OCI-LY3 (cell line): ENCODE measurements at regions not wholly inside any gene's neighbourhood (a gene's known extent, or its start where the extent isn't known, plus 50 kb on each side); places are given as distances from the start of the nearest gene placed in this dataset.

ENCODE experiments used
- H2AFZ ChIP-seq: fragments of 200-600, 300-600 bp; shearing (Covaris generic); 2 replicates; pipeline ENCODE4 v1.6.0; 2014; ENCODE audit warnings: antibody characterized with exemption, low read depth, low read length
- H3K27ac ChIP-seq: fragments of 200-600, 300-600 bp; sonication (generic); 2 replicates; pipeline ENCODE4 v1.5.1; 2014; ENCODE audit warnings: mild to moderate bottlenecking, low read length, moderate library complexity, mixed read lengths
- H3K27me3 ChIP-seq: fragments of 200-600, 300-600 bp; sonication (generic); 2 replicates; pipeline ENCODE4 v1.6.1; 2014; ENCODE audit warnings: low read depth, low read length, mixed read lengths
- H3K36me3 ChIP-seq: fragments of 200-600, 300-600 bp; sonication (generic); replicated peaks from 2 replicates; pipeline ENCODE3; 2014; ENCODE audit warnings: low read depth, low read length, mixed read lengths
- H3K4me1 ChIP-seq: fragments of 300-600, 200-600 bp; sonication (generic); 2 replicates; pipeline ENCODE4 v1.6.1; 2014; ENCODE audit warnings: low read length, mixed read lengths
- H3K4me2 ChIP-seq: fragments of 200-600, 300-600 bp; sonication (generic); 2 replicates; pipeline ENCODE4 v1.6.1; 2014; ENCODE audit warnings: low read length, mixed read lengths
- H3K4me3 ChIP-seq: fragments of 300-600, 200-600 bp; sonication (generic); 2 replicates; pipeline ENCODE4 v1.5.1; 2014; ENCODE audit warnings: antibody characterized with exemption, mild to moderate bottlenecking, low read length, moderate library complexity
- H3K79me2 ChIP-seq: fragments of 300-600, 200-600 bp; shearing (Covaris generic); 2 replicates; pipeline ENCODE4 v1.6.1; 2014; ENCODE audit warnings: mild to moderate bottlenecking, low read length, mixed read lengths
- H3K9ac ChIP-seq: fragments of 300-600, 200-600 bp; shearing (Covaris generic); 2 replicates; pipeline ENCODE4 v1.6.0; 2014; ENCODE audit warnings: mild to moderate bottlenecking, low read length, moderate library complexity
- H3K9me3 ChIP-seq: fragments of 200-600, 300-600 bp; shearing (Covaris generic); 2 replicates; pipeline ENCODE4 v1.6.1; 2014; ENCODE audit warnings: low read length, mixed read lengths; ENCODE audit not compliant: insufficient read depth
- H4K20me1 ChIP-seq: fragments of 200-600, 300-600 bp; sonication (generic); 2 replicates; pipeline ENCODE4 v1.6.1; 2016; ENCODE audit warnings: low read length, mixed read lengths; ENCODE audit not compliant: insufficient read depth
- EZH2phosphoT487 ChIP-seq: fragments of 200-600 bp; shearing (Covaris generic); IDR thresholded peaks from 2 replicates; pipeline ENCODE4 v1.6.1; 2018; ENCODE audit warnings: antibody characterized with exemption, mixed run types, low read depth
- TF ChIP-seq, protein P1 (sequence below): fragments of 200-600, 300-600 bp; sonication (generic); IDR thresholded peaks from 2 replicates; pipeline ENCODE4 v1.5.1; 2014; ENCODE audit warnings: antibody characterized with exemption, low read length, low read depth

DNA sequence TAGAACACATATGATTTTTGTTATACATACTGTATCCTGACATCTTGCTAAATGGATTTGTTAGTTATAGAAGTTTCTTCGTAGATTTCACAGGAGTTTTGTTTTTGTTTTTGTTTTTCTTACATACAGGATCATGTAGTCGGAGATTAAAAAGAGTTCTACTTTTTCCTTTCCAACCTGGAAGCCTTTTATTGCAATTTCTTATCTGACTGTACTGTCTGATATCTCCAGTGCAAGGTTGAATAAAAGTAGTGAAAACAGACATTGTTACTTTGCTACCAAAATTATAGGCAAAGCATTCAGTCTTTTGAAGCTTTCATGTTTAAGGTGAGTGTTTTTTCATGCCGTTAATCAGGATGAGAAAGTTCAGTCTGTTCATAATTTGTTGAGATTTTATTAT is 117.4 kb upstream of the PRSS3 start:
- Histone ChIP-seq H3K9me3 (no peaks in the 10 kb centered on the region), H3K79me2 (no peaks in the 10 kb centered on the region), H3K36me3 (no peaks in the 10 kb centered on the region), H4K20me1 (no peaks in the 10 kb centered on the region), H3K9ac (no peak overlapping the region), H3K4me3 (no peak overlapping the region), H3K4me1 (no peaks in the 10 kb centered on the region), H3K4me2 (no peak overlapping the region), H2AFZ (no peak overlapping the region), H3K27me3 (peaks cover 8% of the 10 kb centered on the region; the same call in 1 of the 2 replicates), H3K27ac (no peak overlapping the region)
- TF ChIP-seq, protein P1, sequence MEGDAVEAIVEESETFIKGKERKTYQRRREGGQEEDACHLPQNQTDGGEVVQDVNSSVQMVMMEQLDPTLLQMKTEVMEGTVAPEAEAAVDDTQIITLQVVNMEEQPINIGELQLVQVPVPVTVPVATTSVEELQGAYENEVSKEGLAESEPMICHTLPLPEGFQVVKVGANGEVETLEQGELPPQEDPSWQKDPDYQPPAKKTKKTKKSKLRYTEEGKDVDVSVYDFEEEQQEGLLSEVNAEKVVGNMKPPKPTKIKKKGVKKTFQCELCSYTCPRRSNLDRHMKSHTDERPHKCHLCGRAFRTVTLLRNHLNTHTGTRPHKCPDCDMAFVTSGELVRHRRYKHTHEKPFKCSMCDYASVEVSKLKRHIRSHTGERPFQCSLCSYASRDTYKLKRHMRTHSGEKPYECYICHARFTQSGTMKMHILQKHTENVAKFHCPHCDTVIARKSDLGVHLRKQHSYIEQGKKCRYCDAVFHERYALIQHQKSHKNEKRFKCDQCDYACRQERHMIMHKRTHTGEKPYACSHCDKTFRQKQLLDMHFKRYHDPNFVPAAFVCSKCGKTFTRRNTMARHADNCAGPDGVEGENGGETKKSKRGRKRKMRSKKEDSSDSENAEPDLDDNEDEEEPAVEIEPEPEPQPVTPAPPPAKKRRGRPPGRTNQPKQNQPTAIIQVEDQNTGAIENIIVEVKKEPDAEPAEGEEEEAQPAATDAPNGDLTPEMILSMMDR, result no peak
- no peak for TF ChIP-seq EZH2phosphoT487

DNA sequence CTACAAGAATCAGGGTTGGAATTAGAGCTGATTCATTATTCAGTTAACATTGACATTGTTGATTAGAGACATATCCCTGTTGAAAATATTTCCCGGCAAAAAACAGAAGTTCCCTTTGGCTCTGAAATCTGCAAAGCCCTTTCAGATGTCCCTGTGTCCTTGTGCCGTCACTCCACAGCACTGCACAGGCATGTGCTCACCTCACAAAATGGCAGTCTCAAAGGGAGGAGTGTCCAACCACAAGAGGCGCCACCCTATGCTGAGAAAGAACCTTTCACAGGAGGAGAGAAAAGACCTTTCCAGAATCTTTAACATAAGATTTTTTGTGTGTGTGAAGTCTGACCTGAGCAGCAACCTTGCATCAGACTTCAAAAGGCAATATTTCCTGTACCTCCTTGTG is 112.8 kb upstream of the PRSS3 start:
- TF ChIP-seq, protein P1, result no peak
- TF ChIP-seq EZH2phosphoT487, result no peak
- Histone ChIP-seq H3K4me3 (no peak overlapping the region), H3K36me3 (no peaks in the 10 kb centered on the region), H4K20me1 (no peaks in the 10 kb centered on the region), H3K9ac (no peak overlapping the region), H3K4me1 (no peaks in the 10 kb centered on the region), H3K4me2 (no peak overlapping the region), H2AFZ (no peak overlapping the region), H3K27ac (no peak overlapping the region), H3K79me2 (no peaks in the 10 kb centered on the region), H3K27me3 (peaks cover 8% of the 10 kb centered on the region; the same call in 1 of the 2 replicates), H3K9me3 (no peaks in the 10 kb centered on the region)

DNA sequence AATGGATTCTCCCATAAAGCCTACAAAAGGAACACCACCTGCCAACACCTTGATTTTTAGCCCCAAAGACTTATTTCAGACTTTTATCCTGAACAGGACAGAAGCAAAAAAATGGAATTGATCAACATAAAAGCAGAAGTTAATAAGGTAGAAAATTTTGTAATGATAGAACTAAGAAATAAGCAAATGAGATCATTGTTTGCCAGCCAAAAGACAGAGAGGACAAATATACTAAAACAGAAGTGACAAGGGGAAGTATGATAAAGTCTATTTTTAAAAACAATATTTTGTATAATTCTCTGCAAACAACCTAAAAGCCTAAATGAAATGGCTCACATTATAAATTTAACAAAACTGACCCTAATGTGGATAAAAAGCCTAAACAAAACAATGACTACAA is 110.5 kb upstream of the PRSS3 start:
- no peaks in the 10 kb centered on the region for H4K20me1 ChIP-seq
- H3K9ac ChIP-seq, result no peak overlapping the region
- H3K4me3 ChIP-seq, result no peak overlapping the region
- H3K4me2 ChIP-seq, result no peak overlapping the region
- no peaks in the 10 kb centered on the region for H3K36me3 ChIP-seq
- H2AFZ ChIP-seq, result no peak overlapping the region
- no peaks in the 10 kb centered on the region for H3K79me2 ChIP-seq
- TF ChIP-seq EZH2phosphoT487, result no peak
- TF ChIP-seq, protein P1, result no peak
- H3K9me3 ChIP-seq, result no peaks in the 10 kb centered on the region
- no peak overlapping the region for H3K27ac ChIP-seq
- H3K27me3 ChIP-seq, result peaks cover 6% of the 10 kb centered on the region; the same call in 1 of the 2 replicates
- no peaks in the 10 kb centered on the region for H3K4me1 ChIP-seq

DNA sequence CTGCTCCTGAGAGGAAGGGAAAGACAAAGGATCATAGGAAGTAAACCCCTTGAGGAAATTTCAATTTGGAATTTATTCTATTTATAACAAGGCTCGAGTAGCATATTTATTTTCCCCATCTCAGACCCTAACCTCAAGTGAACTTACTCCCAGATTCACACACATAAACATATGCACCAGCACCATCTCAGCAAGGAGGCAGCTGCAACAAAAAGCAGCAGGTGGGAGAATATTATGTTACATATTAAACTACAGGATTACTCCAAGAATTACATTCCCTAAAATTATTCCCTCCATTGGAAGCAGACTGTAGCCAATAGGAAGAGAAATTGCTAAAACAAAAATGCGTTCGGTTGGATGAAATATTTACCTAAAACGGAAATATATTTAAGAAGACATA is 108.4 kb upstream of the PRSS3 start:
- H3K27me3 ChIP-seq, result 0 out of 2 replicates have a peak, but pooled peaks cover 5% of the 10 kb centered on the region
- no peak overlapping the region for H3K27ac ChIP-seq
- no peak overlapping the region for H3K4me2 ChIP-seq
- no peaks in the 10 kb centered on the region for H3K4me1 ChIP-seq
- H2AFZ ChIP-seq, result no peak overlapping the region
- no peak for TF ChIP-seq EZH2phosphoT487
- TF ChIP-seq, protein P1, result no peak
- H3K9me3 ChIP-seq, result no peaks in the 10 kb centered on the region
- H3K4me3 ChIP-seq, result no peak overlapping the region
- no peaks in the 10 kb centered on the region for H3K36me3 ChIP-seq
- H3K9ac ChIP-seq, result no peak overlapping the region
- no peaks in the 10 kb centered on the region for H3K79me2 ChIP-seq
- H4K20me1 ChIP-seq, result no peaks in the 10 kb centered on the region
